HG02610 (cell line): ENCODE measurements at regions not wholly inside any gene's neighbourhood (a gene's known extent, or its start where the extent isn't known, plus 50 kb on each side); places are given as distances from the start of the nearest gene placed in this dataset.

Experiments used
- ATAC-seq: cut with Tn5 transposase; IDR thresholded peaks from one replicate; pipeline ENCODE4 v1.9.1; 2021; ENCODE audit warnings: mild to moderate bottlenecking, moderate library complexity; ENCODE audit not compliant: unreplicated experiment

DNA sequence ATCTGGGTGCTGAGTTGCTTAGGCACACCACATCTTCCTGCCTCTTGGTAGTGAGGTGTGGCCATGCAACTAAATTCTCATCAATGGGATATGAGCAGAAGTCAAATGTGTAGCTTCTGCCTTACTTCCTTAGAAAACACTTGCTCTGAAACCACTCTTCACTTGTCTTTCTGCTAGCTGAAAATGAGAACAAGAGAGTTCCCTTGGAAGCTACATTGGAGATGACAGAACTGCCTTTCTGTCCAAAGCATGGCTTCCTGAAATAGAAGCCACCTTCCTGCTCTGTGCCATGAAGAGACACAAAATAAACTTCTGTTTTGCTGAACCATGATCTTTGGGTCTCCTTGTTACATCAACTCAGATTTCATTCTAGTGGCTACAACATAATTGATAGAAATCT lies 659.9 kb downstream of the IRS1 start:
- ATAC-seq = no peak

DNA sequence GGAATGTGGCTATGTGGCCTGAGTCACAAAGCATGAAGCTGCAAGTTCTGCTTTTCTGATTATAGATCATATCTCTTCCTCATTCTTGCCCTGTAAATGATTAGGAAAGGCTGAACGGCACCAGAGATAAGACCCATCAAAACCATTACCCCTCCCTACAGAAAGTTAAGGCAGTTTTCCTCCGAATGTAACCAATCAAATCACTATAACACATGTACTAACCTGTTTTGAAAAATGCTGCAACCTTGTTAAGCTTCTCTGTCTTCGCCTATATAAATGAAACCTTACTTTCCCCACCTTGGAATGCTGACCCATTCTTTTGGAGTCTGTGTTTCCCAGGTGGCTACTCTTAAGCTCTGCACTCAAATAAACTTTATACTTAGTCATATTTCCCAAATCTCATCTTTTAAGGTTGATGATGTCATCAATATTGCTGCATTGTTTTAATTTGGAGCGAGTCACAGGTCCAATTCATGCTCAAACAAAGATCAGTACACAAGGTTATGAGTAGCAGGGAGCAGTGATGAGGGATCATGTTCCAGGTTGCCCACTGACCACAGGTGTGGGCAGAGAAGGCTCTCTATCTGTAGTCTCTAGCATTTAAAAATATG lies 662.3 kb downstream of the IRS1 start:
- no peak for ATAC-seq

DNA sequence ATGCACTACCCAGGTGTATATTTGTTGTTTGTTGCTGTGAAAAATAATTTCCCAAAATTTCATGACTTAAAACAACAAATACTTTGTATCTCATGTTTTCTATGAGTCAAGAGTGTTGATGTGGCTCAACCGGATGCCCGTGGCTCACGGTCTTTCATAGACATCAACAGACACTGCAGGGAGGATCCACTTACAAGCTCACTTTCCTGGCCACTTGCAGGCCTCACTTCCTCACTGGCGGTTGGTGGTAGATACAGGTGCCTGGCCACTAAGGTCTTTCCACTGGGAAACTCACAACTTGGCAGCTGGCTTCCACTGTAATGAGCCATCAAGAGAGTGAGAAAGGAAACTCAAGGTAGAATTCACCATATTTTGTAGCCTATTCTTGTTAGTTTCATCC lies 662.9 kb downstream of the IRS1 start:
- ATAC-seq = no peak

DNA sequence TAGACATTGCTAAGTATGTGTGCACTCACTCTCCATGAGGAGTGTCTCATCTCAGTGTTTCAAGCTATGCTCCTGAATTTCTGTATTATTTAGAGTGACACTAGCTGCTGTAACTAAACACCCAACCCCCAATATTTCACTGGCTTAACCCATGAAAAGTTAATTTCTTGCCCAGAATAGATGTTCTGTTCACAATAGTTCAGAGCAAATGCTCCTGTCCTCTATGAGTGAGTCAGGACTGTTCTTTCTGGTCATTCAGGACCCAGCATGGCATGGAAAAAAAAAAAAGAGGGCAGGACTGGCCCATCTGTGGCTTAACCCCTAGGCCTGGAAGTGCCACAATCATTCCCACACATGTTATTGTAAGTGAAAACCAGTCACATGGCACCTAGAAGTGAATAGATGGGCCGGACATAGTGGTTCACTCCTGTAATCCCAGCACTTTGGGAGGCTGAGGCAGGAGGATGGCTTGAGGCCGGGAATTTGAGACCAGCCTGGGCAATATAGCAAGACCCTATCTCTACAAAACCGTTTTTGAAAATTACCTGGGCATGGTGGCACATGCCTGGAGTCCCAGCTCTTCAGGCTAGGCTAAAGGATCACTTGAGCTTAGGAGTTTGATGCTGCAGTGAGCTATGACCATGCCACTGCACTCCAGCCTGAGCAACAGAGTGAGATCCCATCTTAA lies 663.6 kb downstream of the IRS1 start:
- ATAC-seq = no peak

DNA sequence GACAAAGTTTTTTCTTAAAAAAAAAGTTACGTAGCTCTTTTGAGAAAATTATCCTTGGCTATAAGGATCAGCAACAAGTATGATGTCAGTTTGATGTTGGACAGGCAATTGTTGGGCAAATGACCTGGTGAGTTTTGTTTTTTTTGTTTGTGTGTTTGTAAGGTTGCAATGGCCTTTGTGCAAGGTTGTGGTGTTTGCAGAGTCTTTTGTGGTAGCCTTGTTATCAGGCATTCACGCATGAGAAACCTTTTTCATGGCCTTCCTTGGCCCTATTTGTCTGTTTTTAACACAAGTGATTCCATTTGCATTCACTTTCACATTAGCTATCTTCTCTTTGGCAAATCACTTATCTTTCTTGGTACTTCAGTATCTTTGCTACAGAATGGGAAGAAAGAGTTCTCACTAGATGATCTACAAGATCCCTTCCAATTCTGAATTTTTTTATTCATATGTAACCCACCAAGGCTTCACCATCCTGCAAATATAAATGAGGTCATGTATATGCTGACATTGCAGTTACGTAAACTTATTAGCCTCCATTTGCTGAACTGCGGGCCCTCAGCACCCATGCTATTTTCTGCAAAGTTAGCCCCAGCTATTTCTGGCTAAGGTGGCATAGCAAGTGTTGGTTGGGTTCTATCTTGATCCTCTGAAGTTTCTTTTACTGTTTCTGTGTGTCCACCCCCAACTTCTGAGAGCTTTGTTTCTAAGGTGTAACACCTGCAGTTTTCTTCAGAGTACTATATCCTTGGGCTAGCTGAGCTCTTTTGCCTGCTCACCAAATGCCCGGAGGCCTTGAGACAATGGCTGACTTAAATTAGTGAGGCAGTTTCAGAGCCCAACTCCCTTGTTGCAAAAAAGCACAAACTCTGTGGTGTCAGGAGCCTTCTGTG lies 667.1 kb downstream of the IRS1 start:
- ATAC-seq = no peak

DNA sequence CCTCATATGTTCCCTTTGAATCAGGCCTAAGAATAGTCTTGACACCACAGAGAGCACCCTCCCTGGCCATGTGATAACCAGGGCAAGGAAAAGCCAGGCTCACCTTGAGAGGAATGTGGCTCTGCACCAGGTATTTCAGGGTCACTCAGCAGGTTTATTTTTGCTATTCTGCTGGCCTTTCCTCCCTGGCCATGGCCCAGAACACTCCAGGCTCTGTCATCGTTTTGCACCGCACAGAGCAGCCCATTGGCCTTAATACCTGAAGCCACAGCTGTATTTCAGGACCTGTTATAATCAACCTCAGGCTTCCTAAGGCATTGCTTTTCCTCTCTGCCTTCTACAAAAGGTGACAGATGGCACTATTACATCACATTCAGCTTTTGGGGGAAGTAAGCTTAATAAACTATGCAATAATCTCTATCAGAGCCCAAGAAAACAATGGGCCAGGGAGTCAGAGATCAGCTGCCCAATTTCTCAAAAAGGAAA lies 668.3 kb downstream of the IRS1 start:
- no peak for ATAC-seq

DNA sequence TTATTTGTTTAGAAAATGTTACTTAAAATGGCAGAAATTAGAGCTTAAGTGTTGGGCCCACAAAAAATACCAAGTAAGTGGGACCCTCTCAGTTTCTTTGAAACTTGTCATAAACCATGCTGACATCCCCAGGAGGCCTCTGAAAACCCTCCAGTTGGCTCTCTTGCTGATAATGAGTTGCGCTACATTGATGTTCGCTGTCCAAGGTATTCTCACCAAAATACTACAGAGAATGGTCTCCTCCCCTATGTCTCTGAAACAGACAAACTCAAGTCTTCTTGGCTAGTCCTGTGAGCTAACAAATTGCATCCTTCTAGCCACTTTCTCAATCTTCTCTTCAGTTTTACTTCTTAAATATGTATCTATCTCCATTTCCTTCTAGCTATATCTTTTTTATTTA lies 669.4 kb downstream of the IRS1 start:
- no peak for ATAC-seq

DNA sequence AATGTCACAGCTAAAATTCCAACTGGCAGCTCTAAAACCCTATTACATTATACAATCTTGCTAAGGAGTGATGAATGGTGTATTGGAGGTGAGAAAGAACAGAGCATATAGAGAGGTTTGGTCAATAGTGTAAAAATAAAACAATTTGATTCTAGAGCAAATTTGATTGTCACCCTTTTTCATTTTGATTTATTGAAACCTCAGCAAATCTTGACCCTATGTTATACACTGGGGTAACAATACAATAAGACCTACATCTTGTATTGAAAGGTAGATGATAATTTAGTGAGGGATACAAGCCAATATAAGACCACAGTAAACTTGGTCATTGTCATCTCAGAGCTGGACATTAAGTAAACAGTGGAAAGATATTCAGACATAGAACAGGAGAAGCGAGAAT lies 671.9 kb downstream of the IRS1 start:
- ATAC-seq = no peak

DNA sequence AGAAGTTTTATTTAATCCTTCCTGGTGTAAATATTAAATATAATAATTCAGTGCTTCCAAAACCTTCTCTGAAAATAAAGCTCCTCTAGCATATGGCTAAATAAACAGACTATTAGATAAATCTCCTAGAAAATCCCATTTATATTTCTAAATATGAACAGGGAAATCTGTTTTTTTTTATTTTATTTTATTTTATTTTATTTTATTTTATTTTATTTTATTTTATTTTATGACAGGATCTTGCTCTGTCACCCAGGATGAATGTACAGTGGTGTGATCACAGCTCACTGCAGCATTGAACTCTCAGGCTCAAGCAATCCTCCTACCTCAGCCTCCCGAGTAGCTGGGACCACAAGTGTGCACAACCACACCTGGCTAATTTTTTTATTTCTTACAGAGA lies 673.5 kb downstream of the IRS1 start:
- no peak for ATAC-seq

DNA sequence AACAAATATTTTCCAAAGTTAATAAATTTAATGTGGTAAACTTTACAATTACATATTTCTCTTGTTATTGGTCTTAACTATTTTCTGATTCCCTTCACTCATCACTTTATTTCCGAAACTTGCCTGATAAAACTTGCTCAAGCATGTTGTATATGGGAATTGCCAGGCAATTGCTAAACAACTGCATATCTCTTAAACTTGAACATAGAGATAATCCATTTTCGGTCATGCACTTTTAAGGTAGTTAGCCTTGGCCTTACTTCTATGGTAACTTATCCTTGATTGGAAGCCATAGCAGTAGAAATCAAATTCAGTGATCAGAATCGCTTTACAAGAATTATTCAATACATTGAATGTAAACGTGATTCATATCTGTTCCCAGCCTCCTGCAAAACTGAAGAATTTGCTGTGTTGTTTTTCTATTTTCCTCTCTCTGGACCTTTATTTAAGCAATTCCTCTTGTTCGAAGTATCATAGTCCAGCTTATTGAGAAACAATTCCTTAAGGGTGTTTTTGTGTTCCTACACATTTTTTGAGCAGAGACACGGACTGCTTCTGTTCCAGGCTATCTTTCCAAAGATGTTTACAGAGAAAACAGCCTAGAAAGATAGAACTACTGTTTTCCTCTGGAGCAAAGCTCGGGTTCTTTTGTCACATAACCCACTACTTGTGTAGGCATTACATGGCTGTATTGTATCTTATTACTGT lies 674.3 kb downstream of the IRS1 start:
- ATAC-seq = no peak

DNA sequence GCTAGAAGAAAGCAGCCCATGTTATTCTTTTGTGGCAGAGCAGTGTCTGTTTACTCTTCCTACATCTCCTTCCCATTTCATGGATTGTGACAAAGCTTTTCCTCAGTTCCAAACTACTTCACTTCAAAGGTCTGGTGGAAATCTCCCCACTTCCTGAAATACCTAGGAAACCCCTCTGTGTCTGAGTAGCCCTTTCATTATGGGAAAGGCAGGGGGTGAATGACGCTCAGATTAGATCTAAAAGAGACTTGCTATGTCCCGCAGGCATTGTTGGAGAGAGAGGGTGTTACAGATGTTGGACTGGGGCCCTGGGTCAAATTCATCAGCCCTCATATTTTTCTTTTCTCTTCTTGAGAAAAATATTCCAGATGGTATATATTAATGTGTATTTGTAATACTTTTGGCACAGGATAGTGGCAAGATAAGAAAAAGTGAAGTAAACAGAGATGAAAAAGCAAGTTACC lies 675.0 kb downstream of the IRS1 start:
- ATAC-seq = no peak

DNA sequence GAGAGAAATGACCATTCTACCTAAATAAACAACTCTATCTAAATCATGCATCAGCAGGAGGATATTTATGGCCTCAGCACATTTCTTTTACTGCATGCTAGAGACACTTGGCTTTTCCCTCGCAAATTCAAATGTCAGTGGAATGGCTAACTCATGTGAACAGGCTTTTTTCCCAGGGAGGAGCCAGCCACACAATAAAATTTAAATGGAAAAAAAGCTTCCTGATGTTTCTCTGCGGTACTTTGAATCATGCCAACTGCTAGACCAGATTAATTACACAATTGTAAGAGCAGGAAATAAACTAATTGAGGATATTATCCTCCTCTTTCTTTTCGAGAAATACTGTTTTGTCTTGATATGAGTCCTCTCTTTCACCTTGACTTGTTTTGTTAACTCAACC lies 676.3 kb downstream of the IRS1 start:
- no peak for ATAC-seq

DNA sequence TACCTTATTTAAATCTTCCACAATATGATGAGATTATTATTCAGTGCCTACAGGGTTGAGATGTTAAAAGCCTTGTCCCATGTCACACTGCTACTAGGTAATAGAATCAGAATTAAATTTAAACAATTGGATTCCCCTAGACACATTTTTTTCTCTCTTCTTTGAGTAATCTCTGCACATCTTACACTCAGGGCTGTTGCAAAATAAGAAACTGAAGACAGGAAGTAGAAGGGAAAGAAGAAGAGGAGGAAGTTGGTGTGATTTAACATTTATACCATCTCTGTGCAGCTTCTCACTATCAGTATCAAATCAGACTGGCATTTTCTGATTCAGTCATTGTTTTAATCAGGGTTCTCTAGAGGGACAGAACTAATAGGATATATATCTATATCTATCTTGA lies 677.6 kb downstream of the IRS1 start:
- no peak for ATAC-seq

DNA sequence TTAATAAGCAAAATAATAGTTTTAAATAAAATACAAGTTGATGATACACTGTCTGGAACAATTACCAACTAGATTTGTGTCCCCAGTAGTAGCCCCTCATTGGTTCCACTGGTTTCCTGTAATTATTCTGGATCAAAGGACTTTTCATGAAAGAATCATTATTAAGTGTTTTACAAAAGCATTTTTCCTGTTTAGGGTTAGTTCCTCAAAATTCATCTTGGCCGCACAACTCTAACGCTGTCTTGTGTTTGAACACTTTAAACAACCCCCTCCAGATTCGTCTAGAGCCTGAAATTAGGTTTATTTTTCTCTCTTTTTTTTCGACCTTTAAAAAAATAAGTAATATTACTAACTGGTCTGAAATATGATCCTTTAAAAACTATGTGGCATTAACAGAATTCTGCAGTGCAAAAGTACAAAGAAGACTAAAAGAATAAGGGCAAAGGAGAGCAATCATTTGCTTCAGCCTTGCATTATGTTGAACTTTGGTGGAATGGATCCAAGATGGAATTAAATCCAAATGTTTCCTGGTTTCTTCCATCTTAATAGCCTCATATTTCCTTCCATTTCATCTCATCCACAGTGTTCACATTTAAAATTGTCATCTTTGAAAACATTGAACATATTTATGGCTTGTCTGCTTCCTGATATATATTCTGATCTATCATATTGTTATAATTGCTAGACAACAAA lies 678.4 kb downstream of the IRS1 start:
- no peak for ATAC-seq

DNA sequence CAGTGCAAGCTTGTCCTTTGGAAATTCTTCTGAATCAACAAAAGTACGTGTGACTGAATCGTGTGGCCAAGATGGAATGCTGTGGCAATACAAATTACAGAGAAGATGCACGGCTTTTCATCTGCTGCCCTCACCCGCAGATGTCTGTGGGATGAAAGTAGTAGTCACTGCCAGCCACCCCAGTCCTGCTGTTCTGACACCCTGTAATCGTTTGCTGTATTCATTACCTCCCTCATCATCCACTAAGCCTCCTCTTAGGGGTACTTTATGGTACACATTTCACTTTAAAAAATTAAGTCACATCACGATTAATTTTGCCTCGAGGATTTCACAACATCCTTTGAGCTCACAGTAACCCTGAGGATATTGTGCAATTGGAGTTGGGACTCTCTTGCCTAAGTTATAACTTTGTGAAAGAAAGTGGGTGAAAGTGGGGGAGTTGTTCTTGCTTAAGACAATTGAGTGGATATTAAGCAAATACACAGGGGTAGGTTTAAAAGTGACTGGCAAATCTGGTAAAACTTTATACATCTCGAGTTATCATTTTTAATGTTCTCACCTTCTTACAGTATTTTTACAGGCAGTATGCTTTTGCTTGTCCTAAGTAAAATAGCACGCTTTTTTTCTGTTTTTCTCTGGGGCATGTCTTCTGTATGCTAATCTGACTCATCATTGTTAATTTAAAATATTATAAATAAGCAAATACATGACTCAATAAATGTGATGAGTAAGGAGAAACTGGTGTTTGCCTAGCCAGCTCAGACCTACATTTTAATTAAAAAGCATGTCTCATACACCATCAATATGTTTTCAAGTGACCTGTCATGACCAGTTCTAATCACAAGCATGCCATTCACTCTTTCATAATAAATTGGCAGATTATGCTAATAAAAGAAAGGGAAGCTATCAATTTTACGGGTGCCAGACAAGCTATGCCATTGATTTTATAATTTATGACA lies 680.9 kb downstream of the IRS1 start:
- no peak for ATAC-seq

DNA sequence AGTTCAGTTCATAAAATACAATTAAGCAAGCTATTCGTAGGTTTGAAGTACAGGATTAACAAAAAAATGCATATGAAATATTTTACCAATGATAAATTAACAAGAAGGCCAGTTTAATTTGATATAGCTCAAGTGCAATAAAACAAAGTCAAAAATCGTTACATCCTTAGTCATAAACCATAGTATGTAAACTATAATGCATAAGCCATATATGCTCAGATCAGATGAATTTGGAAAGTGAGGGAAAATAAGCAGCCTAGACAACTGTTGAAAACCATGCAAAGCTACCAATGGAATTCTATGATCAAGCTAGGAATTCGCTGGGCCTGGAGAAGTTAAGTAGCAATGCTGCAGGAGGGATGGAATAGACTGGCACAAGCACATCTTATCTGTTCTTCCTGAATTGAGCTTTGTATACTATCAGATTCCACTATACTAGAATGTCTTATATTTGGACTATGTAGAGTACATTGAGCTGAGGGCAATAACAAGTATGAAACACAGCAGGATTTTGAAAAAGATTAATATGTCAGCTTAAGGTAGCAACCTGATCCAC lies 682.0 kb downstream of the IRS1 start:
- no peak for ATAC-seq

DNA sequence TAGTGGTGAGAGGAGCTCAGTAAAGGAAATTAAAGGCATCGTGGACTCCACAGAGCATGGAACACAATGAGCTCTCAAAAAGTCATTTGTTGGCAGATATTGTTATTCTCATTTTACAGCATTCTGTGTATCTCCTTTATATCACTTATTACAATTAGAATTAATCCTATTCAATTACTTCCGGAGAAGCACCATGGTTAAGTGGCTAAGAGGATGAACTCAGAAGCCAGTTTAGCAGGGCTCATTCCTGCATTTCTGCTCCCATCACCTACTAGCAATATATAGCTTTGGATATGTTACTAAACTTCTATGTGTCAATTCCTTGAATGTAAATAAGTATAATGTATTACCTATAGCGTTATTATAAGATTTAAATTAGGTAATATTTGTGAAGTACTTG lies 683.3 kb downstream of the IRS1 start:
- no peak for ATAC-seq

DNA sequence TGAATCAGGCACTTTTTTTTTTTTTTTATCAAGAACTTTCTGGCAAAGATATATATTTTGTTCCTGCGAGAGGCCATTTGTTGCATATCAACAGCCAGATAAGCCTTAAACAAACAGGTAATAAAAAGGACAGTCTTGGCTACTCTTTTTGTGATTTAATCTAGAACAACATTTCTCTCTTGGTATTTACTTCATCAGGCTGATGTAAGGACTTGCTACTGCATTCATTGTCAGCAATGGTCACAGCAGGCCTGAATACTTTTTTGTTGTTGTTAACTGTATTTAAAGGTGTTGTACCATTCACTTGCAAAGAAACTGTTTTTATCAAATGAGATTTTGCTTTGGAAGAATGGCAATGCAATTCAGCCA lies 683.8 kb downstream of the IRS1 start:
- no peak for ATAC-seq
